Neural progenitor cell (in vitro differentiated cells): ENCODE measurements at regions not wholly inside any gene's neighbourhood (a gene's known extent, or its start where the extent isn't known, plus 50 kb on each side); places are given as distances from the start of the nearest gene placed in this dataset.

Source experiments
- DNase-seq: peaks from one replicate; pipeline ENCODE4 v3.0.0-alpha.2; 2016; ENCODE audit warnings: low spot score
- H2AFZ ChIP-seq: fragments of 200-600 bp; sonication (generic); replicated peaks from 2 replicates; pipeline ENCODE4 v1.6.1; 2016; ENCODE audit warnings: antibody characterized with exemption
- H3F3A ChIP-seq: fragments of 200-600 bp; sonication (generic); 2 replicates; pipeline ENCODE4 v1.6.1; 2016; ENCODE audit warnings: antibody characterized with exemption, low read depth
- H3K27ac ChIP-seq: fragments of 200-600 bp; sonication (generic); 2 replicates; pipeline ENCODE4 v1.5.1; 2016; ENCODE audit warnings: mild to moderate bottlenecking
- H3K27me3 ChIP-seq: fragments of 200-600 bp; sonication (generic); 2 replicates; pipeline ENCODE4 v1.6.1; 2016; ENCODE audit warnings: mild to moderate bottlenecking, moderate library complexity
- H3K36me3 ChIP-seq: fragments of 200-600 bp; sonication (generic); 2 replicates; pipeline ENCODE4 v1.5.1; 2016
- H3K4me1 ChIP-seq: fragments of 200-600 bp; sonication (generic); 2 replicates; pipeline ENCODE4 v1.6.1; 2016; ENCODE audit warnings: mixed run types
- H3K4me2 ChIP-seq: fragments of 200-600 bp; sonication (generic); 2 replicates; pipeline ENCODE4 v1.6.1; 2016
- H3K4me3 ChIP-seq: fragments of 200-600 bp; sonication (generic); 2 replicates; pipeline ENCODE4 v1.5.1; 2016
- H3K79me2 ChIP-seq: fragments of 200-600 bp; sonication (generic); 2 replicates; pipeline ENCODE4 v1.6.1; 2016; ENCODE audit warnings: low read depth
- H3K9ac ChIP-seq: fragments of 200-600 bp; sonication (generic); 2 replicates; pipeline ENCODE4 v1.6.1; 2016
- H3K9me3 ChIP-seq: fragments of 200-600 bp; sonication (generic); 2 replicates; pipeline ENCODE4 v1.5.1; 2016; ENCODE audit warnings: low read depth
- H4K20me1 ChIP-seq: fragments of 200-600 bp; sonication (generic); 2 replicates; pipeline ENCODE4 v1.6.1; 2016; ENCODE audit warnings: low read depth
- H3K27ac Mint-ChIP-seq: 3 replicates; pipeline ENCODE4 v1.8.0; 2021; ENCODE audit warnings: mixed read lengths
- H3K27me3 Mint-ChIP-seq: 2 replicates; pipeline ENCODE4 v1.8.0; 2022; ENCODE audit warnings: low read depth, mild to moderate bottlenecking, inconsistent platforms, moderate library complexity, mixed read lengths; ENCODE audit not compliant: insufficient read depth
- H3K36me3 Mint-ChIP-seq: 3 replicates; pipeline ENCODE4 v1.8.0; 2021; ENCODE audit warnings: mixed read lengths
- H3K4me1 Mint-ChIP-seq: 3 replicates; pipeline ENCODE4 v1.8.0; 2021; ENCODE audit warnings: mixed read lengths
- H3K4me3 Mint-ChIP-seq: 3 replicates; pipeline ENCODE4 v1.8.0; 2021; ENCODE audit warnings: mild to moderate bottlenecking, moderate library complexity, mixed read lengths
- H3K9me3 Mint-ChIP-seq: 3 replicates; pipeline ENCODE4 v1.8.0; 2020; ENCODE audit warnings: mixed read lengths
- EZH2 ChIP-seq: fragments of 200-600 bp; sonication (generic); IDR thresholded peaks from 2 replicates; pipeline ENCODE4 v1.6.1; 2017; ENCODE audit warnings: antibody characterized with exemption, mild to moderate bottlenecking, moderate library complexity
- EZH2phosphoT487 ChIP-seq: fragments of 200-600 bp; sonication (generic); IDR thresholded peaks from 2 replicates; pipeline ENCODE4 v1.6.1; 2017; ENCODE audit warnings: antibody characterized with exemption
- TF ChIP-seq, protein P1 (sequence below): fragments of 200-600 bp; sonication (generic); IDR thresholded peaks from 2 replicates; pipeline ENCODE4 v1.5.1; 2017; ENCODE audit warnings: antibody characterized with exemption, mild to moderate bottlenecking

DNA sequence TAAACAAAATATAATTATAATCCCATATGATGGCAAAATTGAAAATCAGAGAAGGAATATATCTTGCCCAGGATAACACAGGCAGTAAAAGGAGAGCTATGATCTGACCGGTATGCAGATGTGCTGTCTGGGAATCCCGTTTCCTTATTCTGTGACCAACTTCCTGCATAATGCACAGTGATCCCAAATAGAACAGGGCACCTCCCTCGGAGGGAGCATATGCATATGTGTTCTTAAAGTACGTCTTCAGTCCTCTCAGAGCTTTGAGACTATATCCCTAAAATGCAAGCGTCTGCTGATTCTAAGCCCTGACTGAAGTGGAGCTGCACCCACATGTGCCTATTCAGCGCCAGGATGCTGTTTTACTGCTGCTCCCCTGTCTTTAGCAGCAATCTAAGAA lies 366.1 kb upstream of the PTBP2 start:
- H3K36me3 ChIP-seq = no peaks in the 10 kb centered on the region
- H3K9me3 Mint-ChIP-seq = no peaks in the 10 kb centered on the region

DNA sequence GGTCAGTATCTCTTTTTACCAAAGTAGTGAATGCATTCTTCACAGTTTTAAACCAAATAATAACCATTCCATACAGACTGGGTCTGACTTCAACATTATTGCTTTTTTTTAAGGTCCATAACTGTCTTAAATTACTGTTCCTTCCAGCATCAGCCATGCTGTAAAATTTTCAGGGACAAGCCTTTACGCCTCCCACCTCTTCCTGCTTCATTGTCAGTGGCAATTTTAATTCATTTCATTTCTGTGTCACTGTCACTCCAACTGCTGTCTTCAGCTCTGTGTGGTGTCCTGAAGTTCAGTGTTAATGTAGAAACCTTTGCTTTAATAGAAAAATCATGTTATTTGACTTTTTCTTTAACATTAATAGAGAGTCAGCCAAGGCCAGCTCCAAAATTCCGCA lies 365.6 kb upstream of the PTBP2 start:
- TF ChIP-seq EZH2 = no peak
- no peak overlapping the region for H3K9ac ChIP-seq
- no peaks in the 10 kb centered on the region for H4K20me1 ChIP-seq
- H3K4me2 ChIP-seq = no peak overlapping the region
- no peaks in the 10 kb centered on the region for H3K4me1 ChIP-seq
- no peak overlapping the region for H3K4me3 ChIP-seq
- no peak overlapping the region for H3K27ac Mint-ChIP-seq
- DNase-seq = no peak
- no peak overlapping the region for H2AFZ ChIP-seq
- H3K4me1 Mint-ChIP-seq = peaks cover 2% of the 10 kb centered on the region
- peaks cover 4% of the 10 kb centered on the region for H3K27me3 Mint-ChIP-seq
- H3F3A ChIP-seq = no peaks in the 10 kb centered on the region
- H3K4me3 Mint-ChIP-seq = no peak overlapping the region
- no peaks in the 10 kb centered on the region for H3K36me3 ChIP-seq
- H3K27ac ChIP-seq = no peak overlapping the region
- H3K79me2 ChIP-seq = no peaks in the 10 kb centered on the region
- no peaks in the 10 kb centered on the region for H3K9me3 Mint-ChIP-seq
- H3K9me3 ChIP-seq = no peaks in the 10 kb centered on the region
- H3K27me3 ChIP-seq = no peaks in the 10 kb centered on the region
- no peaks in the 10 kb centered on the region for H3K36me3 Mint-ChIP-seq

More for the DNA sequence above, 366.1 kb upstream of the PTBP2 start:
- Mint-ChIP-seq H3K4me1 (peaks cover 2% of the 10 kb centered on the region), H3K27me3 (peaks cover 4% of the 10 kb centered on the region), H3K27ac (no peak overlapping the region), H3K36me3 (no peaks in the 10 kb centered on the region), H3K4me3 (no peak overlapping the region)
- H3K4me2 ChIP-seq = no peak overlapping the region
- H3K9me3 ChIP-seq = no peaks in the 10 kb centered on the region
- no peaks in the 10 kb centered on the region for H3K27me3 ChIP-seq
- H3K4me1 ChIP-seq = no peaks in the 10 kb centered on the region
- no peak for TF ChIP-seq EZH2
- TF ChIP-seq, protein P1, sequence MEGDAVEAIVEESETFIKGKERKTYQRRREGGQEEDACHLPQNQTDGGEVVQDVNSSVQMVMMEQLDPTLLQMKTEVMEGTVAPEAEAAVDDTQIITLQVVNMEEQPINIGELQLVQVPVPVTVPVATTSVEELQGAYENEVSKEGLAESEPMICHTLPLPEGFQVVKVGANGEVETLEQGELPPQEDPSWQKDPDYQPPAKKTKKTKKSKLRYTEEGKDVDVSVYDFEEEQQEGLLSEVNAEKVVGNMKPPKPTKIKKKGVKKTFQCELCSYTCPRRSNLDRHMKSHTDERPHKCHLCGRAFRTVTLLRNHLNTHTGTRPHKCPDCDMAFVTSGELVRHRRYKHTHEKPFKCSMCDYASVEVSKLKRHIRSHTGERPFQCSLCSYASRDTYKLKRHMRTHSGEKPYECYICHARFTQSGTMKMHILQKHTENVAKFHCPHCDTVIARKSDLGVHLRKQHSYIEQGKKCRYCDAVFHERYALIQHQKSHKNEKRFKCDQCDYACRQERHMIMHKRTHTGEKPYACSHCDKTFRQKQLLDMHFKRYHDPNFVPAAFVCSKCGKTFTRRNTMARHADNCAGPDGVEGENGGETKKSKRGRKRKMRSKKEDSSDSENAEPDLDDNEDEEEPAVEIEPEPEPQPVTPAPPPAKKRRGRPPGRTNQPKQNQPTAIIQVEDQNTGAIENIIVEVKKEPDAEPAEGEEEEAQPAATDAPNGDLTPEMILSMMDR = no peak
- TF ChIP-seq EZH2phosphoT487 = no peak
- DNase-seq = no peak
- H3K79me2 ChIP-seq = no peaks in the 10 kb centered on the region
- no peak overlapping the region for H3K27ac ChIP-seq
- no peaks in the 10 kb centered on the region for H3F3A ChIP-seq
- H3K4me3 ChIP-seq = no peak overlapping the region
- no peaks in the 10 kb centered on the region for H4K20me1 ChIP-seq
- H2AFZ ChIP-seq = no peak overlapping the region
- no peak overlapping the region for H3K9ac ChIP-seq

DNA sequence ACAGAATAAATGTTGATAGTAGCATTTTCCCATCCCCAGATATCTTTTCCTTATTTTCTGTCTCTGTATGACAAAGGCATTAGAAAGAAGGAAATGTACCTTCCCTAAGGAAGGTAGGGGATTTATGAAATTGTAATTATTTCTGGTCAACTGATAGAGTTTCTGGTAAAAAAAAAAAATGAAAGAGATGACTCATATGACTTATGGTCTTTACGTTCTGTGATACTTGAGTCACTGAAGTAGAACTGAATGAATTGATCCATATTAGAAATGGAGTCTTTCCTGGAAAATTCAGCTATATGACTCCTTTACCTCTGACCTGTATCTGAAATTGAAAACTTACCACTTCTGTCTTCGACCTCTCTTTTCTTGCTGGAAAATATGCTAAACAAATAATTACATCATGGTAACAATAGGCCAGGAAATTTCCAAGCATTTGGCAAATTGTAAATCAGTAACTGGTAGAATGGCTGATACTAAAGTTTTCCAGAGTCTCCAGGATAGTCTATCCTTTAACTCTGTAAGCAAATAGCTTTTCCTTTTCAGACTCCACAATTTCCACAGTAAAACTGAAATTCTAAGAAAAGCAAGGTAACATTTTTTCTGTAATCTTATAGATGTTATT lies 364.3 kb upstream of the PTBP2 start:
- Histone ChIP-seq H3F3A (no peaks in the 10 kb centered on the region), H3K27me3 (no peaks in the 10 kb centered on the region), H3K4me2 (no peak overlapping the region), H2AFZ (no peak overlapping the region), H3K79me2 (no peaks in the 10 kb centered on the region), H3K36me3 (no peaks in the 10 kb centered on the region), H3K4me3 (no peak overlapping the region), H4K20me1 (no peaks in the 10 kb centered on the region), H3K27ac (no peak overlapping the region), H3K4me1 (no peaks in the 10 kb centered on the region), H3K9me3 (no peaks in the 10 kb centered on the region), H3K9ac (no peak overlapping the region)
- Mint-ChIP-seq H3K36me3 (no peaks in the 10 kb centered on the region), H3K9me3 (peaks cover 2% of the 10 kb centered on the region), H3K4me1 (peaks cover 8% of the 10 kb centered on the region), H3K27me3 (peaks cover 6% of the 10 kb centered on the region), H3K27ac (no peak overlapping the region), H3K4me3 (no peak overlapping the region)
- no peak for DNase-seq
- TF ChIP-seq EZH2 = no peak
- no peak for TF ChIP-seq EZH2phosphoT487
- TF ChIP-seq, protein P1 = no peak

DNA sequence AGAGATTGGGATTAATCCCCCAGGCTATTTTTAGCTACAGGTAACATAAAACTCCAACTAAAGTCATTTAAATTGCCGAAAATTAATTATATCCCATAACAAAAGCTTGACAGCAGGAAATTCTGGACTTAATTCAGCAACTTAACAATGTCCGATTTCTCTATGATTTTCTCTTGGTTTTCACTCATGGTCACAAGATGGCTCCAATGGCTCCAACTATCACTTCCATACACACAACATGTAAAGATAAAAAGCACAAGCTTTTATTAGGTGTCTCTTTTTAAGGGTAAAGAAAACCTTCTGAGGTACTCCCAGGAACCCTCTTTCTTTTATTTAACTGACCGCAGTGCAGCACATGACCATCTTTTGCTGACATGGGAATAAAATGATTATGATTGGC lies 363.5 kb upstream of the PTBP2 start:
- H3K27me3 Mint-ChIP-seq = peaks cover 6% of the 10 kb centered on the region
- DNase-seq = no peak
- no peak overlapping the region for H3K27ac Mint-ChIP-seq

More for the DNA sequence above, 363.5 kb upstream of the PTBP2 start:
- Histone ChIP-seq H3K36me3 (no peaks in the 10 kb centered on the region), H3K27ac (no peak overlapping the region), H2AFZ (no peak overlapping the region), H3K27me3 (no peaks in the 10 kb centered on the region), H3K79me2 (no peaks in the 10 kb centered on the region), H3K9me3 (no peaks in the 10 kb centered on the region), H3K4me3 (no peak overlapping the region), H3K4me2 (no peak overlapping the region), H3K9ac (no peak overlapping the region), H3F3A (no peaks in the 10 kb centered on the region), H3K4me1 (no peaks in the 10 kb centered on the region), H4K20me1 (no peaks in the 10 kb centered on the region)
- Mint-ChIP-seq H3K4me1 (peaks cover 8% of the 10 kb centered on the region), H3K9me3 (peaks cover 2% of the 10 kb centered on the region), H3K4me3 (no peak overlapping the region), H3K36me3 (no peaks in the 10 kb centered on the region)
- TF ChIP-seq EZH2phosphoT487 (no peak), EZH2 (no peak)
- TF ChIP-seq, protein P1 = no peak
